ENCODE measurements at regions not wholly inside any gene's neighbourhood (a gene's known extent, or its start where the extent isn't known, plus 50 kb on each side); places are given as distances from the start of the nearest gene placed in this dataset.

DNA sequence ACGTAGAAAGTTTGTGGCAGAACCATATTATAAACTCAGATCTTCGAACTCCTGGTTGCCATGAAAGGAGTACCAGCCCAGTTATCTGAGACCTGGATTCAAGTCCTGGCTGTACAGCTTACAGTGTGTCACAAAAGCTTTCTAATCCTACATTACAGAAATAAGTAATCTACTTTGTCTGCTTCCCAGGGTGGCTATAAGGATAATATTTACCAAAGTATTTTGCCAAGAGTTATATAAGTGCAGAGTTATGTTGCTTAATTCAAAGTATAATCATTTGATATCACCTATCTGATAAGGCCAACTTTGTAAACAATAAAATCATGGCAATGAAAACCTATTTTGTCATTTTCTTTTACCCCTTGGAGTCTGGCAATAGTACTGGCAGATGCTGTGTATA, 381.6 kb downstream of the NDFIP2 start:
- DNase-seq (ENCODE audit: low read depth) (no peak), FAIRE-seq (no peak)
- H3K27me3 ChIP-seq (ENCODE audit: control insufficient read depth, insufficient read depth, low read length), result no peaks in the 10 kb centered on the region
- no peak overlapping the region for H3K4me3 ChIP-seq (ENCODE audit: low read depth, low read length)
- TF ChIP-seq, protein P1, sequence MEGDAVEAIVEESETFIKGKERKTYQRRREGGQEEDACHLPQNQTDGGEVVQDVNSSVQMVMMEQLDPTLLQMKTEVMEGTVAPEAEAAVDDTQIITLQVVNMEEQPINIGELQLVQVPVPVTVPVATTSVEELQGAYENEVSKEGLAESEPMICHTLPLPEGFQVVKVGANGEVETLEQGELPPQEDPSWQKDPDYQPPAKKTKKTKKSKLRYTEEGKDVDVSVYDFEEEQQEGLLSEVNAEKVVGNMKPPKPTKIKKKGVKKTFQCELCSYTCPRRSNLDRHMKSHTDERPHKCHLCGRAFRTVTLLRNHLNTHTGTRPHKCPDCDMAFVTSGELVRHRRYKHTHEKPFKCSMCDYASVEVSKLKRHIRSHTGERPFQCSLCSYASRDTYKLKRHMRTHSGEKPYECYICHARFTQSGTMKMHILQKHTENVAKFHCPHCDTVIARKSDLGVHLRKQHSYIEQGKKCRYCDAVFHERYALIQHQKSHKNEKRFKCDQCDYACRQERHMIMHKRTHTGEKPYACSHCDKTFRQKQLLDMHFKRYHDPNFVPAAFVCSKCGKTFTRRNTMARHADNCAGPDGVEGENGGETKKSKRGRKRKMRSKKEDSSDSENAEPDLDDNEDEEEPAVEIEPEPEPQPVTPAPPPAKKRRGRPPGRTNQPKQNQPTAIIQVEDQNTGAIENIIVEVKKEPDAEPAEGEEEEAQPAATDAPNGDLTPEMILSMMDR (IDR thresholded peaks at IDR 0.05; ENCODE audit: insufficient read depth, low read length, severe bottlenecking), result no peak
- H3K36me3 ChIP-seq (ENCODE audit: control insufficient read depth, insufficient read depth, low read length), result no peaks in the 10 kb centered on the region

DNA sequence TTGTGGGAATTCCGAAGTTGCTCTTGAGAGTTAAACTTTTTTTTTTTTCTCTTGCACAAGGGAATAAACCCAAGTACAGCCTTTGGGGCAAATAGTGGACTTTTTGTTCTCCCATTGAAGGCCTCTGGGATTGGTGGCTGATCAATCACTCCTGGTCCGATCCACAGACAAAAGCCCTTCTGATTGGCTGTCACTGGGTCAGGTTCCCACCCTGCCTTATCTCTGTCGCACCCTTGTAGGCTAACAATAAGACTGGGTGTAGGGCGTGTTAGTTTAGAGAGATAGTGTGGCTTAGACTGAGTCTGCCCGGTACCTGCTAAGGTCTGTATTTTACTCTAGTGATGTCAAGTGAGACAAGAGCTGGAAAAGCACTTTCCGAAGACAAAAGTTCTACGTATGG, 380.8 kb downstream of the NDFIP2 start:
- Histone ChIP-seq H3K27me3 (ENCODE audit: control insufficient read depth, insufficient read depth, low read length) (no peaks in the 10 kb centered on the region), H3K4me3 (ENCODE audit: low read depth, low read length) (no peak overlapping the region), H3K36me3 (ENCODE audit: control insufficient read depth, insufficient read depth, low read length) (no peaks in the 10 kb centered on the region)
- DNase-seq (ENCODE audit: low read depth) (no peak), FAIRE-seq (no peak)
- TF ChIP-seq, protein P1 (IDR thresholded peaks at IDR 0.05; ENCODE audit: insufficient read depth, low read length, severe bottlenecking), result no peak

DNA sequence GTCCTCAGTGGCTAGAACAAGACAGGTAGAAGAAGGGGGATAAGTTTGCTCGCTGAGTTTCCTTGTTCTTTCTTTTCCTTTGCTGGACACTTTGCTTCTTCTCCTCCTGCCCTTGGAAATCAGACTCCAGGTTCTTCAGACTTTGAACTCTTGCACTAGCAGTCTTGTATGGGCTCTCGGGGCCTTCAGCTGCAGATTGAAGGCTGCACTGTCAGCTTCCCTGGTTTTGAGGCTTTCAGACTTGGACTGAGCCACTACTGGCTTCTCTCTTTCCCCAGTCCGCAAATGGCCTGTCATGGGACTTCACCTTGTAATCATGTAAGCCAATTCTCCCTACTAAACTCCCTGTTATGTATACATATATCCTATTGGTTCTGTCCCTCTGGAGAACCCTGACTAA, 379.8 kb downstream of the NDFIP2 start:
- TF ChIP-seq, protein P1 (IDR thresholded peaks at IDR 0.05; ENCODE audit: insufficient read depth, low read length, severe bottlenecking), result no peak
- Histone ChIP-seq H3K36me3 (ENCODE audit: control insufficient read depth, insufficient read depth, low read length) (no peaks in the 10 kb centered on the region), H3K27me3 (ENCODE audit: control insufficient read depth, insufficient read depth, low read length) (no peaks in the 10 kb centered on the region), H3K4me3 (ENCODE audit: low read depth, low read length) (no peak overlapping the region)
- DNase-seq (ENCODE audit: low read depth) (no peak), FAIRE-seq (no peak)

DNA sequence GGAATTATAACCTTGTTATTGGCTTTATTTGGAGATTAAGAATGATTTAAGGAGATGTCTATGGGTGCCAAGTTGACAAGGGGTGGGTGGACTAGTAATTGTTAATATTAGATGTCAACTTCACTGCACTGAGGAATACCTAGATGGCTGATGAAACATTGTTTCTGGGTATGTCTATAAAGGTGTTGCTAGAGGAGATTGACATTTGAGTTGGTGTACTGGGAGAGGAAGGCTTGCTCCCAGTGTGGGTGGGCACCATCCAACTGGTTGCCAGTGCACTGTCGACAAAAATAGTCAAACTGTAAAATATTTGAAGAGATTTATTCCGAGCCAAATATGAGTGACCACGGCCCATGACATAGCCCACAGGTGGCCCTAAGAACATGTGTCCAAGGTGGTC, 378.8 kb downstream of the NDFIP2 start:
- TF ChIP-seq, protein P1 (IDR thresholded peaks at IDR 0.05; ENCODE audit: insufficient read depth, low read length, severe bottlenecking), result no peak
- H3K27me3 ChIP-seq (ENCODE audit: control insufficient read depth, insufficient read depth, low read length), result no peaks in the 10 kb centered on the region
- DNase-seq (ENCODE audit: low read depth) (no peak), FAIRE-seq (no peak)
- H3K4me3 ChIP-seq (ENCODE audit: low read depth, low read length), result no peak overlapping the region
- no peaks in the 10 kb centered on the region for H3K36me3 ChIP-seq (ENCODE audit: control insufficient read depth, insufficient read depth, low read length)

DNA sequence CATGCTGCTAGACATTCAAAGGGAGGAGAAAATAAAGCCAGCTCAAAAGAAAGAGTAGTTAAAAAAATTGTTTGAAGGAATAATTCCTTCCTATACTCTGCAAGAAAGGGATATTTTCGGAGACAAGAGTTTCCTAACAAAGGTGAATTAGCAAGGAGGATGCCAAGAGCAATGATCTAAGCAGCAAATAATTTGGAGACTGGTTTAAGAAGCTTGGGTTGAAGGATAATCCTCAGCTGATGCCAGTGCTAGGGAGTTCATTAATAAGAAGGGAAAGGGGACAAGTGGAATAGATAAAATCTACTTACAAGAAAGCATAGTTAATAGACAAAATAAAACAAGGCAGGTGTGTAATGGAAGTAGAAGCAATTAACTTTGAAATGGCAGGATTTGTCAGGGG, 372.3 kb downstream of the NDFIP2 start:
- H3K36me3 ChIP-seq (ENCODE audit: control insufficient read depth, insufficient read depth, low read length), result no peaks in the 10 kb centered on the region
- TF ChIP-seq, protein P1 (IDR thresholded peaks at IDR 0.05; ENCODE audit: insufficient read depth, low read length, severe bottlenecking), result no peak
- FAIRE-seq, result no peak
- H3K4me3 ChIP-seq (ENCODE audit: low read depth, low read length), result no peak overlapping the region
- H3K27me3 ChIP-seq (ENCODE audit: control insufficient read depth, insufficient read depth, low read length), result no peaks in the 10 kb centered on the region
- no peak for DNase-seq (ENCODE audit: low read depth)

DNA sequence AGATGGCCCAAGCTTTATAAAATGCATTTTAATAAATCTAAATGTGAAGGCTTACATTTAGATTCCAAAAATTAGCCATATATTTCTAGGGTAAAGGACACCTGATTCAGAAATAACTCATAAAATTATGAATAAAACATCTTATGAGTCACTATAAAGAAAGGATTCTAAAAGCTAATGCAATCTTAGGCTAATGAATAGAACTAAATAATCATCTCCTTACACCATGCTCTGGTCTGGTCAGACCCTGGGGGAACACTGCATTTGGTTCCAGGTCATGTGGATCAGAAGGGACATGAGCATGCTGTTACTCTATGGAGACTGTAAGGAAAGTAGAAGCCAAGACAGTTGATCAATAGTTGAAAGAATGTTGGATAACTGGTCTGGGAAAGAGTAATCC, 370.4 kb downstream of the NDFIP2 start:
- Histone ChIP-seq H3K27me3 (ENCODE audit: control insufficient read depth, insufficient read depth, low read length) (no peaks in the 10 kb centered on the region), H3K4me3 (ENCODE audit: low read depth, low read length) (no peak overlapping the region), H3K36me3 (ENCODE audit: control insufficient read depth, insufficient read depth, low read length) (no peaks in the 10 kb centered on the region)
- peak; percentile 12 for DNase-seq (ENCODE audit: low read depth)
- FAIRE-seq, result no peak
- TF ChIP-seq, protein P1 (IDR thresholded peaks at IDR 0.05; ENCODE audit: insufficient read depth, low read length, severe bottlenecking), result no peak

All from bronchial epithelial cell (primary cell).